Activated naive CD4-positive, alpha-beta T cell treated with Interleukin-2 at 50 U/mL for 16 hours (primary cell): ENCODE measurements at regions not wholly inside any gene's neighbourhood (a gene's known extent, or its start where the extent isn't known, plus 50 kb on each side); places are given as distances from the start of the nearest gene placed in this dataset.
"Not testable (repeated sequence)": the region's sequence is repeated elsewhere in the genome, so short reads cannot be mapped to it uniquely, and the experiment has no call there.

Experiments
- DNase-seq: peaks from one replicate; pipeline ENCODE4 v3.0.0-alpha.2; 2020

DNA sequence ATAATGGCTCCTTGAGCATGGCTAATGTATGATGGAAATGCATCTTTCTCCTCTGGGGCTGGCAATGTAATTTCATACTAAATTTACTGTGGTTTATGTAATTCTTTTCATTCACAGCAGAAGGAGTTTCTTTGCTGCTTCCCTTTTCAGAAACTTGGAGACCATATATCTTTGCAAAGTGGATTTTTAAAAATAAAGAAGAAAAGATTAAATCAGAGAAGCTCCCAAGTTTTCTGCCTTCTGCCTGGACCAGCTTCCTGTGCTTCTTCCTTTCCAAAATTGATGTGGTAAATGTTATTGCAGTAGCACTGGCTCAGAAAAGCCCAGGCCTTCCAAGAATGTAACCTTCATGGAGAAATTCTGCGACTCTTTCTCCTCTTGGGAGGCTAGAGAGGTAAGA is 300.1 kb upstream of the NCAM1 start:
- no peak for DNase-seq

DNA sequence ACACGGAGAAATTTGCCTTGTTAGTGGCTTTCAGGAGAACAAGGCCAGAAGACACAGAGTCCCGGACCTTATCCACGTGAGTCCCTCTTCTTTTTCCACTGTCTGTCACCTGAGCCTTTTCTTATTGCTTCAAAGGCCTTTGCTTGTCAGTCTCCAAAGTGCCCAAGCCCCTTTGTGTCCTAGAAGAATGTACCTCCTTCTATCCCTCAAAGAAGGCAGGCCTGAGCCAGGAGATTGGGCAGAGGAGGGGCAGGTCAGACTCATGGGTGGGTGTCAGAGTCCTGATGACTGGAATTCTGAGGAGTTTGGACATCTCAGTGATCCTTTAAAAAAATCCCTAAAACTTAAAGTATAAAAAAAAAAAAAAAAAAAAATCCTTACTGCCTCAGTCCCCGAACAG is 299.6 kb upstream of the NCAM1 start:
- DNase-seq = no peak

- DNase-seq = no peak
Measured at GRCh38 chr11:112662554-112662953, 298.7 kb upstream of the NCAM1 start.

- DNase-seq = no peak
Measured at GRCh38 chr11:112663947-112664634, 297.1 kb upstream of the NCAM1 start.

- no peak for DNase-seq
Measured at GRCh38 chr11:112665291-112665690, 295.9 kb upstream of the NCAM1 start.

DNA sequence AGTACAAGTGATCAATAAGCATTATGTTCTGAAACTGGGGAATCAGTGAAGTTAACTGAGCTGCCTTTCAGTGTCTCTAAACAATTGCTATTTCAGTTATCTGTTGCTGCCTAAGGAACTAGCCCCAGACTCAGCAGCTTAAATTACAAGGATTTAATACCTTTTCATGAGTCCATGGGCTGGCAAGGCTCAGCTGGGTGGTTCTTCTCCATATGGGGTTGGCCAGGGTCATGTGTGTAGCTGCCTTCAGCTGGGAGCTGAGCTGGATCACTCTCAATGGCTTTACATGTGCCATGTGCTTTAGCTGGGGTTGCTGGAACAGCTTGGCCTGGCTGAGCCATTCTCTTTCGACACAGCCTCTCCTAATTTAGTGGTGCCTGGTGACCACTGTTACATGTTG is 295.0 kb upstream of the NCAM1 start:
- no peak for DNase-seq

DNA sequence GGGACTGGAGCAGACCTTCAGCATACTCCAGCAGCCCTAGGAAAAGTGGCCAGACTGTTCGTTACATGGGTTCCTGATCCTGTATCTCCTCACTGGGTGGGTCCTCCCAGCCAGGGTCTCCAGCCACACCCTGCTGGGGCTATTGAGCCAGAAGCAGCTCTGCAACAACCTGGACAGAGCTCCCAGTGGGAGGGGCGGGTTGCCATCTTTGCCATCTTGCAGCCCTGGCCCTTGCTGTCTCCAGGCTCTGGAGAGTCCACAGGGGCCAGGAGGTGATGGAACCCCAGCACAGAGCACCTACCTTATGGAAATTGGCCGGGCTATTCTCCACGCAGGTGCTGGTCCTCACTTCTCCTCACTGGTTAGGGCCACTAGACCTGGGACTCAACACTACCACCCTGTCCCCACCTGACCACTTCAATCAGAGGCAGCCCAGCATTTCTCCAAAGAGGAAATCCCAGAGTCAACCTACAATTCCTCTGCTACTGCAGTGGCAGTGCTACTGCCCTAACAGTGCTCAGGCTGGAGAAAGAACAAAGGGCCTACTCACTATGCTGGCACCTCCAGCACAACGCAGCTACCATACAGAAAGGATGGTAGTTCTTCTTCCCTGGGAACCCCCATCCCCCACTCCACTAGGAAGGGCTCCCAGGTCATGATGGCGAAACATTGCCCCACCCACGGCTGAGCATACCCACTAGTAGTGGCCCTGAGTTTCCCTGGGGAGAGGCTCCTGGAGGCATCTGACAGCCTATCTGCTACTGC is 290.2 kb upstream of the NCAM1 start:
- DNase-seq = no peak

- not testable (repeated sequence) for DNase-seq
Measured at GRCh38 chr11:112673401-112673800, 287.8 kb upstream of the NCAM1 start.

DNA sequence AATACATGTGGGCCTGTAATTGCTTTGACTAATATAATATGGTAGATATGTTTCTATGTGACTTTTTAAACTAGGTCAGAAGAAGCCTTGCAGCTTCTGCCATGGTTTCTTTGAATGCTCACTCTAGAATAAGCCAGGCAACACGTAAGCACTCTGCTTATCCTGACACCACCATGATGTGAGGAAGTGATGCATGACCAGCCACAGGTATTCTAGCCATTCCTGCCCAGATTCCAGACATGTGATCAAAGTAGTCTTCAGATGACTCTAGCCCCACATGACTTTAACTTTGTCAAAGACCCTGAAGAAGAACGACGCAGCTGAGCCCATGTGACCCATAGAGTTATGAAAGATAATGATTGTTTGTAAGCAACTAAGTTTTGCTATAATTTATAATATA is 276.1 kb upstream of the NCAM1 start:
- no peak for DNase-seq

- DNase-seq = no peak
Measured at GRCh38 chr11:112689851-112690250, 271.4 kb upstream of the NCAM1 start.

DNA sequence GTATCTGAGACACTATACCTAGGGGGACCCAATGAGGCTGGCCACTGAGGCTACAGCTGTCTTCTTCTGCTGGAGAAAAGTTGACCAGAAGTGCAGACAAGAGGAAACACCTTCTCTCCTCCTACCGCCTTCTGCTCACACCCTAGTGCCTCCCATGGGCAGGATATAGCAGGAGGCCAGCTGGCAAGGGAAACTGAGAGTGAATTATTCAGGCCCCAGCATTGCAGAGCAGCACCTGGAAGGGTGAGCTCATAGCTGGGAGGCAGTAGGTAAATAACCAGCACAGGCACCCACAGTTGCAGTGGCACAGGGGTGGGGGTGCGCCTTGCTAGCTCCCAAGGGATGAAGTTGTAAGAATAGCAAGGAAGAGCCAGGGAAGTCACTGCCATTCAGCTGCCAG is 267.4 kb upstream of the NCAM1 start:
- no peak for DNase-seq

GRCh38 chr11:112694245-112694644 is 267.0 kb upstream of the NCAM1 start:
- DNase-seq = no peak

GRCh38 chr11:112694813-112695212 is 266.4 kb upstream of the NCAM1 start:
- DNase-seq = no peak

DNA sequence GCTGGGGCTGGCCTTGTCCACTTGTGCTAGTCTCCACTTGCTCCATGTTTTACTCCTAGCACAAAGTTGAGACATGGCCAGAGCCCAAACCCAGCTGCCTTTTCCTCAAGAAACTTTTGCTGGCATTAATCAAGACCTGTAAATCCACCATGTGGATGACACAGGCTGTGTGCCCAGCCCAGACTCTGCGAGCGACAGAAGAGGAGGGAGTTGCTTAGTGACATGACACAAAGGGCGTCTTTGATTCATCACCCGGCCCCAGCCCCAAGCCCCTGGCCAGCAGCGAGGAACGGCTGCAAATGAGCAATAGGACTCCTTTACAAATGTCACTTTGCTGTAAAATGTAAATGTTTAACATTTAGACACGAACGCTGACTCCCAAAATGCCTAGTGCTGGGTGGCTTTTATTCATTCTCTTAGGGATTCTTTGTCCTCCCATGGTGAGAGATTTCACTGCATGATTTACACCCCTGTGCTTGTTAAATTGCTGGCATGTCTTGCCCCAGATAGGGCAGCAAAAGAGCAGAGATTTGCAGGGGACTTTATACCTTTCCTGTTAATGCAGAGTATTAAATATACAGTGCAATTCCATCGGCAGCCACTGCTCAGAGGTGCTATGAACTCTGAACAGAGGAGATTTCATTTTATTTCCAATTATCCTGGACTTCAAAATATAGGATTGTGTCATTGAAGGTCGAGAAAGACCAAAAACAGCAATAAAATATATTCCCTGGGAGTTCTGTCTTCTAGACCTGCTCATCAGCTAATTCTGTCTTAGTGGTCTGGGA is 263.6 kb upstream of the NCAM1 start:
- no peak for DNase-seq

DNA sequence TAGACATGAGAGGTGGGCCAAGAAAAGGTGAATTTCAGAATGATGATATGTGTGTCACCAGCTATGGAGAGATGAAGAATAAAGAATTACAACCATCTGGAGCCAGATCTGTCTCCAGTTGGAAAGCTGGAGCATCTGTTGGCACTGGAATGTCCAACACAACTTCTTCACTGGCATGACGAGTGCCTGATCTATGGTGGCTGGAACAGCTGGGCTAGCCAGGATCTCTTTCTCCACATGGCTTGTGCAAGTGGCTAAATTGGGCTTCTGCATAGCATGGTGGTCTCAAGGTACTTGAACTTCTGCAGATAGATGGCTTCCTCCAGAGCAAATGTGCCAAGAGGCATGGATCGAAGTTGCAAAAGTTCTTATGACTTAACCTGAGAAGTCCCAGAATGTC is 256.1 kb upstream of the NCAM1 start:
- no peak for DNase-seq

GRCh38 chr11:112706863-112707262 is 254.4 kb upstream of the NCAM1 start:
- DNase-seq = no peak

DNA sequence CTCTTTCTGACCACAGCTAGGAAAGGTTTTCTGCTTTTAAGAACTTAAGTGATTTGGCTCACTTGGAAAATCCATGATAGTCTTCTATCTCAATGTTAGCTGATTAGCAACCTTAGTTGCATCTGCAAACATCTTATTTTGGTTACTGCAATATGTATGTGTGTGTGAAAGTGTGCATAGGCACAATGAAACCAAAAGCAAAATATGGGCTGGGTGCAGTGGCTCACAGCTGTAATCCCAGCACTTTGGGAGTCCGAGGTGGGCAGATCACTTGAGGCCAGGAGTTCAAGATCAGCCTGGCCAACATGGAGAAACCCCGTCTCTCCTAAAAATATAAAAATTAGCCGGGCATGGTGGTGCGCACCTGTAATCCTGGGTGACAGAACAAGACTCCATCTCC is 246.9 kb upstream of the NCAM1 start:
- DNase-seq = not testable (repeated sequence)

DNA sequence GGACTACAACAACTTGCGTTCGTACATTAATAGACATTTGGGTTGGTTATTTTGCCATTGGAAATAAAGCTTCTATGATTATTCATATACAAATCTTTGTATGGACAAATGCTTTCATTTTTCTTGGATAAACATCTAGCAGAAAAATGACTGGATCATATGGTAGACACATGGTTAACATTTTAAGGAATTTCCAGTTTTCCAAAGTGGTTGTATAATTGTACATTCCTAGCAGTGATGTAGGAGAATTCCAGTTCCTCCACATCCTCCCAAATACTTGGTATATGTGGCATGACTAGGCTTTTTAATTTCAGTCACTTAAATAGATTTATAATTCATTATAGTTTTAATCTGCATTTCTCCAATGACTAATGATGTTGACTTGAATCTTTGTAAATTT is 246.2 kb upstream of the NCAM1 start:
- DNase-seq = no peak

DNA sequence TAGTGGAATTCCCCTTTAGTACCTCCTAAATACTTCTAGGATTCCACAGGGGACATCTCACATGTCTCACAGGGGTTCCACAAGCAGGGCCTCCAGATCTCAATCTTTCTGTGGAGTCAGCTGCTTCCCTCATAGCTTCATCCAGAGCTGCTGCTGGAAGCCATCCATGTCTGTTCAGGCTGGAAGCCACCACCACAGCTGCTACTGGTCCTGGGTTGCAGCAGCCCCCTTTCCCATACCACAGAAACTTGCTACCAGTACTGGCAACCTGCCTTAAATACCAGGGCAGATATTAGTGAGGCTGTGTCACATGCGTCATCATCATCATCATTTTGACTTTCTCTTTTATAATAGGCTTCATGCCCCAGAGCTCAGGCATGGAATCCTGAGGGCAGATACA is 242.7 kb upstream of the NCAM1 start:
- DNase-seq = no peak

DNA sequence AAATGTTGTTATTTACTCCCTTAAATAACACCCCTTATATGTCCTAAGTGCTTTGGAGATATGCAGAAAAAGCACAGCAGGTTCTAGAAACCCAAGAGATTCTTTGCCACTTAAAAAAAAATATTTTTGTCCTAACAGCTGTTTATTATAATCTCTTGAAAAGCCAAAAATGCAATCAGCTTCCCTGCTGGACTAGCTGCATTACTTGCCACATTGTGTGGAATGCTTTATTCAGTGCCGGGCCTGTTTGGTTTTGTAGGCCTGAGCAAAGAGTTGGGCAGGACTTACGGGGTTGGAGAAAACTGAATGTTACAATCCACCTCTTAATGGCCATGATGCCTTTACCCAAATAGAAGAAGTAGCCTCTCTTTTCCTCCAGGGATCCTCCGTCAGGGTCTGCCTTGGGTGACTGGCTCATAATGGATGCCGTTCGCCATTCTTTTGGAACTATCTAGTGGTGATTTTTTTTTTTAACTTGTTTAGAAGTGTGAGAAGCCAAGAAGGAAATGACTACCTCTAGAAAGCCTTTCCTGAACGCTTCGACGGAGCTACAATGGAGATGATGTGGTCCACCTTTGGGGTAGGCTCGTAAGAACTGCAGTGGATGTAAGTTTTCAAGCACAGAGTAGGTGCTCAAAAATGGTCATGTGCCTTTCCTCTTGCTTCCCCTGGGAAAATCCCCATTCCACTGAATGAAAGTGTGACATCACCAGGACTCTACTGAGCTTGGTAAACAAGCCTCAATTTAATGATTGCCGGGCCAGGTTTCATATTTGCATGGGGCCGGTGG is 241.3 kb upstream of the NCAM1 start:
- no peak for DNase-seq

GRCh38 chr11:112722148-112722547 is 239.1 kb upstream of the NCAM1 start:
- DNase-seq = no peak

GRCh38 chr11:112722876-112723275 is 238.3 kb upstream of the NCAM1 start:
- no peak for DNase-seq
